HCT116 (cell line): ENCODE measurements at regions not wholly inside any gene's neighbourhood (a gene's known extent, or its start where the extent isn't known, plus 50 kb on each side); places are given as distances from the start of the nearest gene placed in this dataset.

Source experiments
- ATAC-seq: fragments of 200-7000 bp; cut with Tn5 transposase; 2 replicates; pipeline ENCODE4 v1.9.1; 2020; ENCODE audit warnings: mild to moderate bottlenecking, moderate library complexity
- BruUV-seq: library from RNA; stranded (reverse); fragments of 400-500 nt; replicated peaks from 2 replicates; lab custom pipeline; 2021; lab: Mats Ljungman, UMichigan
- CTCF ChIA-PET: fragments of 300-600 bp; sonication (Branson Sonifier 250); formaldehyde crosslinking; loops from one replicate; lab custom pipeline; 2021; ENCODE audit warnings: antibody characterized with exemption; lab: Charles Lee
- POLR2A ChIA-PET: fragments of 300-600, 350-600 bp; sonication (Branson Sonifier 250); formaldehyde crosslinking; loops from one replicate; lab custom pipeline; 2021; ENCODE audit warnings: antibody characterized with exemption; lab: Charles Lee
- RAD21 ChIA-PET, 2 experiments: fragments of 300-600 bp; sonication (Branson Sonifier 250); formaldehyde crosslinking; loops; one replicate each; lab custom pipeline; 2023; ENCODE audit warnings: low total read pairs in 2 of 2; ENCODE audit not compliant: uncharacterized antibody in 2 of 2, unreplicated experiment in 2 of 2, low non-redundant PET in 1 of 2; lab: Charles Lee
- DNase-seq: peaks from one replicate; pipeline ENCODE4 v3.0.0-alpha.2; 2010; ENCODE audit warnings: low read depth, low spot score
- H2AFZ ChIP-seq: fragments of 200-600 bp; shearing (Covaris generic), sonication (generic); 2 replicates; pipeline ENCODE4 v1.6.1; 2017; ENCODE audit warnings: low read depth, mixed run types, mixed read lengths, antibody characterized with exemption, low read length; ENCODE audit not compliant: poor library complexity, severe bottlenecking
- H3K27ac ChIP-seq: 2 replicates; pipeline ENCODE4 v1.5.1; 2012; ENCODE audit warnings: low read depth, low read length
- H3K27me3 ChIP-seq: fragments of 200-600 bp; sonication (generic); 2 replicates; pipeline ENCODE4 v1.6.1; 2016; ENCODE audit warnings: mixed run types, low read length, mixed read lengths; ENCODE audit not compliant: insufficient read depth
- H3K36me3 ChIP-seq, 2 experiments: fragments of 200-500 bp in 1 of 2; fragments of 200-600 bp in 1 of 2; sonication (Bioruptor generic) in 1 of 2; sonication (generic) in 1 of 2; 2 replicates each; pipeline versions ENCODE4 v1.5.1 to v1.6.1; 2014 to 2016; ENCODE audit warnings: low read length in 2 of 2, inconsistent platforms in 1 of 2, mixed read lengths in 1 of 2, mixed run types in 1 of 2; ENCODE audit not compliant: insufficient read depth in 2 of 2, control insufficient read depth in 1 of 2
- H3K4me1 ChIP-seq, 2 experiments: fragments of 200-600 bp in 1 of 2; sonication (generic) in 1 of 2; 2 replicates each; pipeline versions ENCODE4 v1.5.1 to v1.6.1; 2012 to 2017; ENCODE audit warnings: low read length in 2 of 2, inconsistent platforms in 1 of 2, mild to moderate bottlenecking in 1 of 2, mixed read lengths in 1 of 2, mixed run types in 1 of 2, moderate library complexity in 1 of 2; ENCODE audit not compliant: insufficient read depth in 2 of 2, control insufficient read depth in 1 of 2
- H3K4me2 ChIP-seq: fragments of 200-600 bp; sonication (generic); 2 replicates; pipeline ENCODE4 v1.6.1; 2017; ENCODE audit warnings: mixed run types, low read length, mixed read lengths
- H3K4me3 ChIP-seq, 2 experiments: fragments of 200-600 bp in 1 of 2; sonication (generic) in 1 of 2; replicated peaks in 1 of 2; 2 replicates each; pipeline ENCODE4 v1.5.1; 2011 to 2016; ENCODE audit warnings: low read length in 2 of 2, control low read depth in 1 of 2, low read depth in 1 of 2, mild to moderate bottlenecking in 1 of 2, mixed read lengths in 1 of 2, mixed run types in 1 of 2
- H3K79me2 ChIP-seq: fragments of 200-600 bp; sonication (generic); 2 replicates; pipeline ENCODE4 v1.6.1; 2017; ENCODE audit warnings: mild to moderate bottlenecking, mixed run types, low read length, moderate library complexity, mixed read lengths; ENCODE audit not compliant: insufficient read depth
- H3K9ac ChIP-seq: fragments of 200-600 bp; sonication (generic); 2 replicates; pipeline ENCODE4 v1.6.1; 2016; ENCODE audit warnings: low read length, mixed read lengths
- H3K9me2 ChIP-seq: fragments of 200-600 bp; sonication (generic), shearing (Covaris generic); 2 replicates; pipeline ENCODE4 v1.6.1; 2017; ENCODE audit warnings: mixed run types, mild to moderate bottlenecking, moderate library complexity; ENCODE audit not compliant: insufficient read depth
- H3K9me3 ChIP-seq, 2 experiments: fragments of 200-500 bp in 1 of 2; fragments of 200-600 bp in 1 of 2; sonication (Bioruptor generic) in 1 of 2; sonication (generic) in 1 of 2; 2 replicates each; pipeline ENCODE4 v1.6.1; 2014 to 2017; ENCODE audit warnings: low read length in 2 of 2, mixed read lengths in 2 of 2, inconsistent platforms in 1 of 2, low read depth in 1 of 2, mild to moderate bottlenecking in 1 of 2, mixed run types in 1 of 2, moderate library complexity in 1 of 2; ENCODE audit not compliant: control insufficient read depth in 1 of 2, insufficient read depth in 1 of 2
- H4K20me1 ChIP-seq: fragments of 200-600 bp; sonication (generic), shearing (Covaris generic); 2 replicates; pipeline ENCODE4 v1.6.1; 2017; ENCODE audit warnings: mixed run types, mild to moderate bottlenecking, moderate library complexity; ENCODE audit not compliant: insufficient read depth
- CBX3 ChIP-seq: IDR thresholded peaks from 2 replicates; pipeline ENCODE4 v1.6.1; 2012; ENCODE audit warnings: low read depth
- CTCF ChIP-seq, 3 experiments: fragments of 200-600 bp in 1 of 3; sonication (generic) in 1 of 3; IDR thresholded peaks in 2 of 3; conservative IDR thresholded peaks in 1 of 3; 2 replicates each; pipeline ENCODE4 v1.5.1; 2012 to 2017; ENCODE audit warnings: low read depth in 2 of 3, low read length in 2 of 3, antibody characterized with exemption in 1 of 3, borderline replicate concordance in 1 of 3, control low read depth in 1 of 3, mild to moderate bottlenecking in 1 of 3, mixed read lengths in 1 of 3, mixed run types in 1 of 3, moderate library complexity in 1 of 3; ENCODE audit not compliant: insufficient read depth in 1 of 3
- EGR1 ChIP-seq: IDR thresholded peaks from 2 replicates; pipeline ENCODE4 v1.6.1; 2012; ENCODE audit warnings: low read depth
- ELF1 ChIP-seq: IDR thresholded peaks from 2 replicates; pipeline ENCODE4 v1.6.1; 2012; ENCODE audit warnings: low read depth, borderline replicate concordance
- JUND ChIP-seq: IDR thresholded peaks from 2 replicates; pipeline ENCODE4 v1.6.1; 2012
- MAX ChIP-seq: IDR thresholded peaks from 2 replicates; pipeline ENCODE4 v1.6.1; 2012
- TCF7L2 ChIP-seq: IDR thresholded peaks from 2 replicates; pipeline ENCODE4 v1.7.0; 2011; ENCODE audit warnings: borderline replicate concordance, inconsistent platforms; ENCODE audit not compliant: insufficient read depth, insufficient read length; ENCODE audit errors: extremely low read depth
- ZBTB33 ChIP-seq: IDR thresholded peaks from 2 replicates; pipeline ENCODE4 v1.6.1; 2011; ENCODE audit warnings: mild to moderate bottlenecking, low read length, moderate library complexity; ENCODE audit not compliant: insufficient replicate concordance; ENCODE audit errors: extremely low read depth
- ZFX ChIP-seq: fragments of 450-650 bp; IDR thresholded peaks from 2 replicates; pipeline ENCODE4 v1.6.1; 2017
- intact Hi-C: fragments of 100-400 bp; cut with micrococcal nuclease; formaldehyde crosslinking; loops from 2 replicates; pipeline ENCODE4 v1.10.0; 2022

- ChIA-PET RAD21 (no interaction called here), CTCF (no interaction called here), POLR2A (no interaction called here)
- Histone ChIP-seq H3K27me3 (no peaks in the 10 kb centered on the region), H3K9ac (no peak overlapping the region), H3K4me1 (no peaks in the 10 kb centered on the region), H3K9me3 (no peaks in the 10 kb centered on the region), H3K27ac (no peak overlapping the region), H3K79me2 (no peaks in the 10 kb centered on the region), H4K20me1 (no peaks in the 10 kb centered on the region), H3K36me3 (no peaks in the 10 kb centered on the region), H3K9me2 (no peaks in the 10 kb centered on the region), H2AFZ (no peak overlapping the region), H3K4me3 (no peak overlapping the region), H3K4me2 (no peak overlapping the region)
- TF ChIP-seq ZBTB33 (no peak), EGR1 (no peak), ELF1 (no peak), CBX3 (no peak), MAX (no peak), CTCF (IDR thresholded peaks at IDR 0.05 in 2 of 3, conservative IDR thresholded peaks at IDR 0.05 in 1 of 3; ENCODE audit: borderline replicate concordance in 1 of 3, insufficient read depth in 1 of 3, low read depth in 2 of 3, low read length in 2 of 3) (no peak), JUND (no peak), TCF7L2 (no peak), ZFX (no peak)
- no TSS peak for BruUV-seq
- no peak for DNase-seq
- intact Hi-C loops: no loop called here
- no peak for ATAC-seq
Observed at GRCh38 chr9:715300-715699, 126.2 kb upstream of the DMRT1 start.
